GM23338 (cell line): ENCODE measurements at regions not wholly inside any gene's neighbourhood (a gene's known extent, or its start where the extent isn't known, plus 50 kb on each side); places are given as distances from the start of the nearest gene placed in this dataset.

Source experiments
- ATAC-seq: fragments of 200-7000 bp; cut with Tn5 transposase; 3 replicates; pipeline ENCODE4 v1.9.1; 2020
- DNase-seq: peaks from one replicate; pipeline ENCODE4 v3.0.0-alpha.2; 2015; ENCODE audit warnings: low spot score
- H2AFZ ChIP-seq: fragments of 200-600 bp; sonication (generic); 2 replicates; pipeline ENCODE4 v1.8.0; 2016; ENCODE audit warnings: antibody characterized with exemption, mild to moderate bottlenecking, moderate library complexity
- H3F3A ChIP-seq: fragments of 200-600 bp; sonication (generic); replicated peaks from 2 replicates; pipeline ENCODE4 v1.8.0; 2017; ENCODE audit warnings: antibody characterized with exemption, mixed run types, low read depth
- H3K27ac ChIP-seq: fragments of 200-600 bp; sonication (generic); 2 replicates; pipeline ENCODE4 v1.6.1; 2016; ENCODE audit warnings: low read depth
- H3K27me3 ChIP-seq: fragments of 200-600 bp; sonication (generic); 2 replicates; pipeline ENCODE4 v1.8.0; 2016; ENCODE audit warnings: mild to moderate bottlenecking, mixed run types, moderate library complexity; ENCODE audit not compliant: insufficient read depth
- H3K36me3 ChIP-seq: fragments of 200-600 bp; sonication (generic); 2 replicates; pipeline ENCODE4 v1.8.0; 2016; ENCODE audit warnings: mild to moderate bottlenecking; ENCODE audit not compliant: insufficient read depth
- H3K4me1 ChIP-seq: fragments of 200-600 bp; sonication (generic); 2 replicates; pipeline ENCODE4 v1.8.0; 2016; ENCODE audit warnings: mild to moderate bottlenecking, moderate library complexity; ENCODE audit not compliant: insufficient read depth
- H3K4me2 ChIP-seq: fragments of 200-600 bp; sonication (generic); 2 replicates; pipeline ENCODE4 v1.7.1; 2017; ENCODE audit warnings: mixed run types
- H3K4me3 ChIP-seq: fragments of 200-600 bp; sonication (generic); 2 replicates; pipeline ENCODE4 v1.6.1; 2016; ENCODE audit warnings: mixed run types
- H3K79me2 ChIP-seq: fragments of 200-600 bp; sonication (generic); replicated peaks from 2 replicates; pipeline ENCODE4 v1.8.0; 2017; ENCODE audit warnings: mild to moderate bottlenecking; ENCODE audit not compliant: insufficient read depth
- H3K9me2 ChIP-seq: fragments of 200-600 bp; sonication (generic); 2 replicates; pipeline ENCODE4 v1.8.0; 2017; ENCODE audit not compliant: insufficient read depth
- H4K20me1 ChIP-seq: fragments of 200-600 bp; sonication (generic); replicated peaks from 2 replicates; pipeline ENCODE4 v1.8.0; 2017; ENCODE audit warnings: mild to moderate bottlenecking; ENCODE audit not compliant: insufficient read depth
- H3K27ac Mint-ChIP-seq: 2 replicates; pipeline ENCODE4 v1.8.0; 2020; ENCODE audit warnings: inconsistent platforms, mild to moderate bottlenecking, moderate library complexity, mixed read lengths
- H3K27me3 Mint-ChIP-seq: 3 replicates; pipeline ENCODE4 v1.8.0; 2022; ENCODE audit warnings: low read depth, mild to moderate bottlenecking, moderate library complexity, mixed read lengths, inconsistent platforms; ENCODE audit not compliant: insufficient read depth, poor library complexity
- H3K36me3 Mint-ChIP-seq: 3 replicates; pipeline ENCODE4 v1.8.0; 2021; ENCODE audit warnings: low read depth, mild to moderate bottlenecking, inconsistent platforms, moderate library complexity, mixed read lengths
- H3K4me1 Mint-ChIP-seq: 3 replicates; pipeline ENCODE4 v1.8.0; 2020; ENCODE audit warnings: mild to moderate bottlenecking, inconsistent platforms, mixed read lengths
- H3K4me3 Mint-ChIP-seq: 3 replicates; pipeline ENCODE4 v1.8.0; 2021; ENCODE audit warnings: moderate library complexity, mild to moderate bottlenecking, inconsistent platforms, mixed read lengths
- H3K9me3 Mint-ChIP-seq: 3 replicates; pipeline ENCODE4 v1.8.0; 2020; ENCODE audit warnings: moderate library complexity, mild to moderate bottlenecking, inconsistent platforms, mixed read lengths
- CREB1 ChIP-seq: fragments of 250-450 bp; sonication (Bioruptor Pico); IDR thresholded peaks from 2 replicates; pipeline ENCODE4 v1.5.0; 2020; ENCODE audit warnings: low read depth, mild to moderate bottlenecking, moderate library complexity
- ETS1 ChIP-seq: IDR thresholded peaks from 2 replicates; pipeline ENCODE4 v1.6.1; 2016; ENCODE audit warnings: antibody characterized with exemption
- EZH2 ChIP-seq: fragments of 200-600 bp; sonication (generic); IDR thresholded peaks from one replicate; pipeline ENCODE4 v1.8.0; 2017; ENCODE audit warnings: antibody characterized with exemption, mild to moderate bottlenecking, low read depth; ENCODE audit not compliant: unreplicated experiment
- JUNB ChIP-seq: IDR thresholded peaks from one replicate; pipeline ENCODE4 v1.6.1; 2016; ENCODE audit warnings: antibody characterized with exemption; ENCODE audit not compliant: unreplicated experiment
- NANOG ChIP-seq: IDR thresholded peaks from 2 replicates; pipeline ENCODE4 v1.6.1; 2016; ENCODE audit warnings: antibody characterized with exemption, borderline replicate concordance
- POLR2AphosphoS5 ChIP-seq: IDR thresholded peaks from 2 replicates; pipeline ENCODE4 v1.6.1; 2016; ENCODE audit warnings: antibody characterized with exemption, low read depth
- STAT1 ChIP-seq: IDR thresholded peaks from one replicate; pipeline ENCODE4 v1.6.1; 2016; ENCODE audit warnings: antibody characterized with exemption; ENCODE audit not compliant: unreplicated experiment
- ZNF114 ChIP-seq: fragments of 250-450 bp; sonication (Bioruptor Pico); IDR thresholded peaks from 2 replicates; pipeline ENCODE4 v1.5.0; 2020; ENCODE audit warnings: mild to moderate bottlenecking, moderate library complexity
- ZNF331 ChIP-seq: fragments of 250-450 bp; sonication (Bioruptor Pico); IDR thresholded peaks from 2 replicates; pipeline ENCODE4 v1.5.0; 2020; ENCODE audit warnings: low read depth, mild to moderate bottlenecking, moderate library complexity
- TF ChIP-seq, protein P1 (sequence below): fragments of 250-450 bp; sonication (Bioruptor Pico); IDR thresholded peaks from 2 replicates; pipeline ENCODE4 v1.5.0; 2020; ENCODE audit warnings: mild to moderate bottlenecking, moderate library complexity
- TF ChIP-seq, protein P2 (sequence below), 2 experiments: fragments of 200-600 bp in 1 of 2; sonication (generic) in 1 of 2; conservative IDR thresholded peaks; 2 replicates each; pipeline versions ENCODE4 v1.5.1 to v1.6.1; 2016 to 2017; ENCODE audit warnings: antibody characterized with exemption in 2 of 2, low read depth in 2 of 2, mild to moderate bottlenecking in 2 of 2, moderate library complexity in 1 of 2

DNA sequence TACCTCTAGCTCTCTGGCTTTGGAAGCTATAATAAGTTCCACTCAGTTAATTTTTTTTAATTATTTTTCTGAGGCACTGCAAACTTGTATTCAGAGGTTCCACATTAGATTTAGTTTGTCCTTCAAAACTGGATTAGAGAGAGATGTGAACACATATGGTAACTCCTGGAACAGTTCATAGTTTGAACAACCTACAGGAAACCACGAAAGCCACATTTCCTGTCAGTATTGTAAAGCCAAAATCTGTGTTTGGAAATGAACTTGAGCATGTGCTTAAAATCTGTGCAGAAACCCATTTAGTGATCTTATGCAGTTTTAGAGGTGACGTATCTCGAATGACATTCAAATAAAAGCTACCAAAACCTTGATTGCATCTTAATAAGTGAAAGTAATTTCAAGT is 1952.0 kb downstream of the OLFM4 start (continued):
- TF ChIP-seq, protein P1, sequence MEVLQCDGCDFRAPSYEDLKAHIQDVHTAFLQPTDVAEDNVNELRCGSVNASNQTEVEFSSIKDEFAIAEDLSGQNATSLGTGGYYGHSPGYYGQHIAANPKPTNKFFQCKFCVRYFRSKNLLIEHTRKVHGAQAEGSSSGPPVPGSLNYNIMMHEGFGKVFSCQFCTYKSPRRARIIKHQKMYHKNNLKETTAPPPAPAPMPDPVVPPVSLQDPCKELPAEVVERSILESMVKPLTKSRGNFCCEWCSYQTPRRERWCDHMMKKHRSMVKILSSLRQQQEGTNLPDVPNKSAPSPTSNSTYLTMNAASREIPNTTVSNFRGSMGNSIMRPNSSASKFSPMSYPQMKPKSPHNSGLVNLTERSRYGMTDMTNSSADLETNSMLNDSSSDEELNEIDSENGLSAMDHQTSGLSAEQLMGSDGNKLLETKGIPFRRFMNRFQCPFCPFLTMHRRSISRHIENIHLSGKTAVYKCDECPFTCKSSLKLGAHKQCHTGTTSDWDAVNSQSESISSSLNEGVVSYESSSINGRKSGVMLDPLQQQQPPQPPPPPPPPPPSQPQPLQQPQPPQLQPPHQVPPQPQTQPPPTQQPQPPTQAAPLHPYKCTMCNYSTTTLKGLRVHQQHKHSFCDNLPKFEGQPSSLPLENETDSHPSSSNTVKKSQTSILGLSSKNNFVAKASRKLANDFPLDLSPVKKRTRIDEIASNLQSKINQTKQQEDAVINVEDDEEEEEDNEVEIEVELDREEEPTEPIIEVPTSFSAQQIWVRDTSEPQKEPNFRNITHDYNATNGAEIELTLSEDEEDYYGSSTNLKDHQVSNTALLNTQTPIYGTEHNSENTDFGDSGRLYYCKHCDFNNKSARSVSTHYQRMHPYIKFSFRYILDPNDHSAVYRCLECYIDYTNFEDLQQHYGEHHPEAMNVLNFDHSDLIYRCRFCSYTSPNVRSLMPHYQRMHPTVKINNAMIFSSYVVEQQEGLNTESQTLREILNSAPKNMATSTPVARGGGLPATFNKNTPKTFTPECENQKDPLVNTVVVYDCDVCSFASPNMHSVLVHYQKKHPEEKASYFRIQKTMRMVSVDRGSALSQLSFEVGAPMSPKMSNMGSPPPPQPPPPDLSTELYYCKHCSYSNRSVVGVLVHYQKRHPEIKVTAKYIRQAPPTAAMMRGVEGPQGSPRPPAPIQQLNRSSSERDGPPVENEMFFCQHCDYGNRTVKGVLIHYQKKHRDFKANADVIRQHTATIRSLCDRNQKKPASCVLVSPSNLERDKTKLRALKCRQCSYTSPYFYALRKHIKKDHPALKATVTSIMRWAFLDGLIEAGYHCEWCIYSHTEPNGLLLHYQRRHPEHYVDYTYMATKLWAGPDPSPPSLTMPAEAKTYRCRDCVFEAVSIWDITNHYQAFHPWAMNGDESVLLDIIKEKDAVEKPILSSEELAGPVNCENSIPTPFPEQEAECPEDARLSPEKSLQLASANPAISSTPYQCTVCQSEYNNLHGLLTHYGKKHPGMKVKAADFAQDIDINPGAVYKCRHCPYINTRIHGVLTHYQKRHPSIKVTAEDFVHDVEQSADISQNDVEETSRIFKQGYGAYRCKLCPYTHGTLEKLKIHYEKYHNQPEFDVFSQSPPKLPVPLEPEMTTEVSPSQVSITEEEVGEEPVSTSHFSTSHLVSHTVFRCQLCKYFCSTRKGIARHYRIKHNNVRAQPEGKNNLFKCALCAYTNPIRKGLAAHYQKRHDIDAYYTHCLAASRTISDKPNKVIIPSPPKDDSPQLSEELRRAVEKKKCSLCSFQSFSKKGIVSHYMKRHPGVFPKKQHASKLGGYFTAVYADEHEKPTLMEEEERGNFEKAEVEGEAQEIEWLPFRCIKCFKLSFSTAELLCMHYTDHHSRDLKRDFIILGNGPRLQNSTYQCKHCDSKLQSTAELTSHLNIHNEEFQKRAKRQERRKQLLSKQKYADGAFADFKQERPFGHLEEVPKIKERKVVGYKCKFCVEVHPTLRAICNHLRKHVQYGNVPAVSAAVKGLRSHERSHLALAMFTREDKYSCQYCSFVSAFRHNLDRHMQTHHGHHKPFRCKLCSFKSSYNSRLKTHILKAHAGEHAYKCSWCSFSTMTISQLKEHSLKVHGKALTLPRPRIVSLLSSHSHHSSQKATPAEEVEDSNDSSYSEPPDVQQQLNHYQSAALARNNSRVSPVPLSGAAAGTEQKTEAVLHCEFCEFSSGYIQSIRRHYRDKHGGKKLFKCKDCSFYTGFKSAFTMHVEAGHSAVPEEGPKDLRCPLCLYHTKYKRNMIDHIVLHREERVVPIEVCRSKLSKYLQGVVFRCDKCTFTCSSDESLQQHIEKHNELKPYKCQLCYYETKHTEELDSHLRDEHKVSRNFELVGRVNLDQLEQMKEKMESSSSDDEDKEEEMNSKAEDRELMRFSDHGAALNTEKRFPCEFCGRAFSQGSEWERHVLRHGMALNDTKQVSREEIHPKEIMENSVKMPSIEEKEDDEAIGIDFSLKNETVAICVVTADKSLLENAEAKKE (CRISPR knock-in tag): no peak
- TF ChIP-seq POLR2AphosphoS5 (no peak), ZNF331 (no peak), EZH2 (no peak), STAT1 (no peak), ZNF114 (CRISPR knock-in tag) (no peak), JUNB (no peak), NANOG (no peak)

DNA sequence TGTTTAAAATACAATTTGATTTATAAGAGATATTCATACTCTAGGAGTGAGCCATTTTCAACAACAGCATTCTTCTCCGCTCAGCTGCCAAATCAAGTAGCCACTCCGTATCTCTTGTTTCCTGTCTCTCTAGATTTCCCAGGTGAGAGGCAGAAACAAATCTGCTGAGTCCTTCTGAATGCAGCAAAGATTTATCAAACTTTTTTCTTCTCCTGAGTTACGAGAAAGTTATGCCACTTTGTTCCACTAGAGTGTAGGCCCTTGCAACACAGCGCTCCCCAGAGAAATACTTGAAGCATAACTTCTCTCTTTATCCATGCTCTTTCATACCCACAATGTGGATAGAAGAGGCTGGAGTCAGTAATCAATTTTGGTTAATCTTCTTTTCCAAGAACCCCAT is 1960.8 kb downstream of the OLFM4 start:
- ATAC-seq (peak; percentile 72), DNase-seq (peak; percentile 71)
- no peak overlapping the region for H3K4me3 ChIP-seq
- no peak overlapping the region for H3K27ac ChIP-seq
- H3K9me3 Mint-ChIP-seq: peaks cover 2% of the 10 kb centered on the region; the same call in 1 of the 3 replicates
- H3K4me3 Mint-ChIP-seq: no peak overlapping the region
- H3K27me3 ChIP-seq: no peaks in the 10 kb centered on the region
- H4K20me1 ChIP-seq: no peaks in the 10 kb centered on the region
- H3K4me1 ChIP-seq: no peaks in the 10 kb centered on the region
- H3K36me3 ChIP-seq: no peaks in the 10 kb centered on the region
- peaks cover 7% of the 10 kb centered on the region for H3K9me2 ChIP-seq
- peaks cover 28% of the 10 kb centered on the region for H3K36me3 Mint-ChIP-seq
- H3K4me1 Mint-ChIP-seq: peaks cover 5% of the 10 kb centered on the region
- H3K79me2 ChIP-seq: no peaks in the 10 kb centered on the region
- no peak overlapping the region for H3K4me2 ChIP-seq
- no peak overlapping the region; the same call in 1 of the 2 replicates for H2AFZ ChIP-seq
- H3K27ac Mint-ChIP-seq: no peak overlapping the region; the same call in 1 of the 2 replicates
- TF ChIP-seq ZNF114 (CRISPR knock-in tag) (no peak), JUNB (no peak), ETS1 (no peak), CREB1 (no peak)
- TF ChIP-seq, protein P2, sequence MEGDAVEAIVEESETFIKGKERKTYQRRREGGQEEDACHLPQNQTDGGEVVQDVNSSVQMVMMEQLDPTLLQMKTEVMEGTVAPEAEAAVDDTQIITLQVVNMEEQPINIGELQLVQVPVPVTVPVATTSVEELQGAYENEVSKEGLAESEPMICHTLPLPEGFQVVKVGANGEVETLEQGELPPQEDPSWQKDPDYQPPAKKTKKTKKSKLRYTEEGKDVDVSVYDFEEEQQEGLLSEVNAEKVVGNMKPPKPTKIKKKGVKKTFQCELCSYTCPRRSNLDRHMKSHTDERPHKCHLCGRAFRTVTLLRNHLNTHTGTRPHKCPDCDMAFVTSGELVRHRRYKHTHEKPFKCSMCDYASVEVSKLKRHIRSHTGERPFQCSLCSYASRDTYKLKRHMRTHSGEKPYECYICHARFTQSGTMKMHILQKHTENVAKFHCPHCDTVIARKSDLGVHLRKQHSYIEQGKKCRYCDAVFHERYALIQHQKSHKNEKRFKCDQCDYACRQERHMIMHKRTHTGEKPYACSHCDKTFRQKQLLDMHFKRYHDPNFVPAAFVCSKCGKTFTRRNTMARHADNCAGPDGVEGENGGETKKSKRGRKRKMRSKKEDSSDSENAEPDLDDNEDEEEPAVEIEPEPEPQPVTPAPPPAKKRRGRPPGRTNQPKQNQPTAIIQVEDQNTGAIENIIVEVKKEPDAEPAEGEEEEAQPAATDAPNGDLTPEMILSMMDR (conservative IDR thresholded peaks at IDR 0.05; ENCODE audit: low read depth in 2 of 2): peak; percentile 58 to 59
- no peaks in the 10 kb centered on the region for H3F3A ChIP-seq
- H3K27me3 Mint-ChIP-seq: peaks cover 2% of the 10 kb centered on the region
